ENCODE measurements at regions not wholly inside any gene's neighbourhood (a gene's known extent, or its start where the extent isn't known, plus 50 kb on each side); places are given as distances from the start of the nearest gene placed in this dataset.

DNA sequence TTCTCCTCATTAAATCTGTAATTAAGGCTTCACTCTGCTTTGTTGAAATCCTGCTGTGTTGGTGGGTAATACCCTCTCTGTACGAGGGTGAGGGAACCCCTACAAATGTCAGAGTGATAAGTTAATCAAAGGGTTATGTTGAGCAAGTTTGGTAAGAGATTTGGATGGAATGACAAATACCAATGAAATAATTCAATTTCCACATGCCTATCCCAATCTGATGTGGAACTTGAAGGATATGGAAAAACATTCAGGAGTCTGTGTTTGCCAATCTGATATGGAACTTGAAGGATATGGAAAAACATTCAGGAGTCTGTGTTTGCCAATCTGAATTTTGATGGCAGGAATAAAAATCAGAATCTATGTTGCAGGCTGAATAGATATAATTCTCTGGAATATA lies 910.2 kb downstream of the TUSC7 start:
- DNase-seq: no peak
- Histone ChIP-seq H3K9me3 (no peaks in the 10 kb centered on the region), H3K4me3 (no peak overlapping the region), H3K9ac (ENCODE audit: low read depth in 2 of 2, low read length in 2 of 2) (no peak overlapping the region), H3K27ac (no peak overlapping the region), H3K4me1 (no peaks in the 10 kb centered on the region), H3K27me3 (no peaks in the 10 kb centered on the region), H3K36me3 (no peaks in the 10 kb centered on the region)
- TF ChIP-seq, protein P1, sequence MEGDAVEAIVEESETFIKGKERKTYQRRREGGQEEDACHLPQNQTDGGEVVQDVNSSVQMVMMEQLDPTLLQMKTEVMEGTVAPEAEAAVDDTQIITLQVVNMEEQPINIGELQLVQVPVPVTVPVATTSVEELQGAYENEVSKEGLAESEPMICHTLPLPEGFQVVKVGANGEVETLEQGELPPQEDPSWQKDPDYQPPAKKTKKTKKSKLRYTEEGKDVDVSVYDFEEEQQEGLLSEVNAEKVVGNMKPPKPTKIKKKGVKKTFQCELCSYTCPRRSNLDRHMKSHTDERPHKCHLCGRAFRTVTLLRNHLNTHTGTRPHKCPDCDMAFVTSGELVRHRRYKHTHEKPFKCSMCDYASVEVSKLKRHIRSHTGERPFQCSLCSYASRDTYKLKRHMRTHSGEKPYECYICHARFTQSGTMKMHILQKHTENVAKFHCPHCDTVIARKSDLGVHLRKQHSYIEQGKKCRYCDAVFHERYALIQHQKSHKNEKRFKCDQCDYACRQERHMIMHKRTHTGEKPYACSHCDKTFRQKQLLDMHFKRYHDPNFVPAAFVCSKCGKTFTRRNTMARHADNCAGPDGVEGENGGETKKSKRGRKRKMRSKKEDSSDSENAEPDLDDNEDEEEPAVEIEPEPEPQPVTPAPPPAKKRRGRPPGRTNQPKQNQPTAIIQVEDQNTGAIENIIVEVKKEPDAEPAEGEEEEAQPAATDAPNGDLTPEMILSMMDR (IDR thresholded peaks at IDR 0.05): no peak
- intact Hi-C loops (cut with DNase I): no loop called here

DNA sequence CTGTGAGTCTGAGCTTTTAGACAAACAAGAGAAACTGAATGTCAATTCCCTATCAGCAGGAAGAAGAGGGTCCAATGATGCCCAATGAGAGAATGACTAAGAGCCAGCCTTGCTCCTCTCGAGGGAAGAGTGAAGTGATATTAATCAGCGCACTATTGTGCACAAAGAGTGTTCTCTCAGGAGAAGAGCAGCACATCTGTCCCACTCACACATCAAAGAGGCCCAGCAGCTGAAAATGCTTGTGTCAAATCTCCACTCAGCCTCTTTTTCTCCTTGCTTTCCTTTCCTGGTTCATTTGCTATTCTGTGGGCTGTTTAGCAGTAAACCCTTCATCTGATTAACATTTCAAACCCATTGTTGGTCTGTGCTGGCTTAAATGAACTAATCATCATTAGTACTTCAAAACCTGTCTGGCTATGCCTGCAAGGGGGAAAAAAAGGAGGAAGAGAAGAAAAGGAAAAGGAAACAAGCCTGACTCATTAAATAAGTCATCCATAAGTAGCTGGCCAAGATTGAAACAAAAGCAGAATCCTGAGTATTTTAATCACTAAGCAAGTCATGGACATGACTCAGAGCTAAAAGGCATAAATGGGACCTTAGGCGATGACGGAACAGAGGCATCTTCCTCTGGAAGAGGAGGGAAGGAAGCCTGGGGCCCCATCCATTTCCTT lies 912.7 kb downstream of the TUSC7 start:
- no peak overlapping the region for H3K9ac ChIP-seq (ENCODE audit: low read depth in 2 of 2, low read length in 2 of 2)
- no peaks in the 10 kb centered on the region for H3K4me1 ChIP-seq
- H3K27ac ChIP-seq: no peak overlapping the region
- H3K36me3 ChIP-seq: no peaks in the 10 kb centered on the region
- intact Hi-C loops (cut with DNase I): no loop called here
- TF ChIP-seq, protein P1 (IDR thresholded peaks at IDR 0.05): no peak
- no peak overlapping the region for H3K4me3 ChIP-seq
- no peaks in the 10 kb centered on the region for H3K27me3 ChIP-seq
- DNase-seq: no peak
- H3K9me3 ChIP-seq: no peaks in the 10 kb centered on the region

DNA sequence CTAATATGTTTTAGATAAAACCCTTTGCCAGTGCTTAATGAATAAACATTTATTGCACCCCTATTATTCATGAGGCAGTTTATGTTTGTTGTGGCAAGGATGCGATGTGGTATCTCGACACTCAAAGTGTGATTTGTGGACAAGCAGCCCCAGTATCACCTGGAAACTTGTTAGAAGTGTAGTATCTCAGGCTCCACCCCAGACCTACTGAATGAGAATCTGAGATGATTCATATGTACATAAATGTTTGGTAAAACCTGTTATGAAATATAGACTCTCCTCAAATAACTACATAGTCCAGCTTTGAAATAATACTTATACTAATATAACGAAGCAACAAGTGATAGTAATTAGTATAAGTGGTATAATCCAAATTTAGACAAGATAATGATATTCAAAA lies 914.8 kb downstream of the TUSC7 start:
- no peak for DNase-seq
- no peaks in the 10 kb centered on the region for H3K4me1 ChIP-seq
- TF ChIP-seq, protein P1 (IDR thresholded peaks at IDR 0.05): no peak
- intact Hi-C loops (cut with DNase I): no loop called here
- no peak overlapping the region for H3K9ac ChIP-seq (ENCODE audit: low read depth in 2 of 2, low read length in 2 of 2)
- no peak overlapping the region for H3K4me3 ChIP-seq
- no peaks in the 10 kb centered on the region for H3K36me3 ChIP-seq
- no peak overlapping the region for H3K27ac ChIP-seq
- H3K9me3 ChIP-seq: no peaks in the 10 kb centered on the region
- no peaks in the 10 kb centered on the region for H3K27me3 ChIP-seq

DNA sequence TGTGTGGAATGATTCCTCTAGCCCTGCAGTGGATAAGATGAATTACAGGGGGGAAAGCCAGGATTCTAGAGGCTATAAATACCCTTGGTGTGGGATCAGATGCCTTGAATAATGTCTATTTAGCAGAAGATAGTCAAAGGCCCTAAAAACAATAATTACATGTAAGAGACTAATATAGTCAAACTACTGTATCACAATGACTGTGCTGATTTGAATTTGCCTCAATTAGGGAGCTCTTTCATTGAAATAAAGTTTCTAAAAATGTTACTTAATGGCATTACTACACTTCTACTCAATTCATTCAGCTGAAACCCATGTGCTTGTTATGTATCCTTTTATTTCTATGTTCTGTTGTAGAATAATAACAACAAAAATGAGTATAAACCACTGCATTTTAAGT lies 915.6 kb downstream of the TUSC7 start:
- Histone ChIP-seq H3K36me3 (no peaks in the 10 kb centered on the region), H3K27me3 (no peaks in the 10 kb centered on the region), H3K9me3 (no peaks in the 10 kb centered on the region), H3K4me3 (no peak overlapping the region), H3K27ac (no peak overlapping the region), H3K9ac (ENCODE audit: low read depth in 2 of 2, low read length in 2 of 2) (no peak overlapping the region), H3K4me1 (no peaks in the 10 kb centered on the region)
- no peak for DNase-seq
- intact Hi-C loops (cut with DNase I): no loop called here
- TF ChIP-seq, protein P1 (IDR thresholded peaks at IDR 0.05): no peak

DNA sequence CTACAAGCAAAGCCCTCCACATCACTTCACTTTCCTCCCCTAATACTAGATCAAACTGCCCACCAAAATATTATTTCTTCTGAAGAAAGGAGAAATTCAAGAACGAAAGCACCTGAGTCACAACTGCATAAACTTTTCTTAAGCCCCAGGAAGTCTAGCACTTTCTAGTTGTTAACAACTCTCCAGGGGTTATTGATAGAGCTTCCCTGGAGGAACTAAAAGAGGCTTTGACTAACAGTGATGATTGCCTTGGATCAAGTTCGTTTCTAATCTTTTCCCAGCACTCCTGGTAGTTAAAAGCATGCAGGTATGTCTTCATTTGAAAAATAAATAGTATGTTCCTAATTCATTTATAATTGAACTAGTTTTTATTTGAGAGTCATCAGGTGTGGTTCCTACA lies 917.0 kb downstream of the TUSC7 start:
- H3K27me3 ChIP-seq: no peaks in the 10 kb centered on the region
- no peak overlapping the region for H3K27ac ChIP-seq
- TF ChIP-seq, protein P1 (IDR thresholded peaks at IDR 0.05): no peak
- intact Hi-C loops (cut with DNase I): no loop called here
- no peak for DNase-seq
- H3K36me3 ChIP-seq: no peaks in the 10 kb centered on the region
- no peak overlapping the region for H3K4me3 ChIP-seq
- H3K9ac ChIP-seq (ENCODE audit: low read depth in 2 of 2, low read length in 2 of 2): no peak overlapping the region
- H3K4me1 ChIP-seq: no peaks in the 10 kb centered on the region
- no peaks in the 10 kb centered on the region for H3K9me3 ChIP-seq

All from colonic mucosa (tissue), 4 donors.